ENCODE measurements at regions not wholly inside any gene's neighbourhood (a gene's known extent, or its start where the extent isn't known, plus 50 kb on each side); places are given as distances from the start of the nearest gene placed in this dataset.

DNA sequence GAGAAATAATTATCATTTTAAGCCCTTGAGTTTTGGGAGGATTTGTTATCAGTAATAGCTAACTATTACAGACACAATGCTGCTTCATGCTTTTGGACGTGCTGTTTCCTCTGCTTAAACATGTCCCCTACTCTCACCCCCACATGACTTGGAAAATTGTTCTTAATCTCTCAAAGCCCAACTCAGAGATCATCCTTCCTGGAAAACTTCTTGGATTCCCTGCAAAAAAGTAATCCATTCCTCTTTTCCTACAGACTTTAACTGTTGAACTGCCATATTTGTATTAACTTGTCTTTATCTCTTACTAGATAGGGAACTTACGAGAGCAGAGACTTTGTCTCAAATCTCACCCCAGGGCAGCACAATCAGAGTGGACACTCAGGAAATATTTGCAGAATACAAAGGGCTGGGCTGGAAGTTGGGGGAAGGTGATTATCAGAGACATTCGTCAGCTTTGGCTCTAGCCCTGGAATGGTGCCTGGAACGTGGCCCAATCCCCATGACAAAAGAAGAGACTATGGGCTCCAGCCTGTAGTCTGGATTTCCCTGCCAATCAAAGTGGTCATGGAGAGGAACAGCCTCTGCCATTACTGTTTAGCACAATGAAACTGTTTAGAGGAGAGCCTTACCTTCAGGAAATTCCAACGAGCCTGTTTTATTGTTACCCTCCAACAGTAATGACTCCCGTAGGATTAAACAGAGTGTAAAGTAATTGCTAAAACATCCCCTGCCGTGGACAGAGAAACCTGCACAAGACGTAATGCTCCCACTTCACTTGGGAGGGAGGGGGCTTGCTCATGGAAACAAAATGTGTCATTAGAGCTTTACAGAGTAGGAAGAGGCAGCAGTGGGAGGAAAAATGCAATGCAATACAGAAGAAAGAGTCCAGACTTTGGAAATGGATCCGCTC, 140.4 kb upstream of the AUTS2 start:
- Histone ChIP-seq H3K27me3 (ENCODE audit: low read depth) (no peaks in the 10 kb centered on the region), H3K27ac (no peak overlapping the region), H3K36me3 (no peaks in the 10 kb centered on the region), H3K4me1 (no peaks in the 10 kb centered on the region), H3K4me3 (no peak overlapping the region), H3K9me3 (no peaks in the 10 kb centered on the region)
- ATAC-seq = peak in 1 of 2 donors; percentile 32
- TF ChIP-seq, protein P1, sequence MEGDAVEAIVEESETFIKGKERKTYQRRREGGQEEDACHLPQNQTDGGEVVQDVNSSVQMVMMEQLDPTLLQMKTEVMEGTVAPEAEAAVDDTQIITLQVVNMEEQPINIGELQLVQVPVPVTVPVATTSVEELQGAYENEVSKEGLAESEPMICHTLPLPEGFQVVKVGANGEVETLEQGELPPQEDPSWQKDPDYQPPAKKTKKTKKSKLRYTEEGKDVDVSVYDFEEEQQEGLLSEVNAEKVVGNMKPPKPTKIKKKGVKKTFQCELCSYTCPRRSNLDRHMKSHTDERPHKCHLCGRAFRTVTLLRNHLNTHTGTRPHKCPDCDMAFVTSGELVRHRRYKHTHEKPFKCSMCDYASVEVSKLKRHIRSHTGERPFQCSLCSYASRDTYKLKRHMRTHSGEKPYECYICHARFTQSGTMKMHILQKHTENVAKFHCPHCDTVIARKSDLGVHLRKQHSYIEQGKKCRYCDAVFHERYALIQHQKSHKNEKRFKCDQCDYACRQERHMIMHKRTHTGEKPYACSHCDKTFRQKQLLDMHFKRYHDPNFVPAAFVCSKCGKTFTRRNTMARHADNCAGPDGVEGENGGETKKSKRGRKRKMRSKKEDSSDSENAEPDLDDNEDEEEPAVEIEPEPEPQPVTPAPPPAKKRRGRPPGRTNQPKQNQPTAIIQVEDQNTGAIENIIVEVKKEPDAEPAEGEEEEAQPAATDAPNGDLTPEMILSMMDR (IDR thresholded peaks at IDR 0.05) = no peak
- intact Hi-C loops (cut with DNase I) = no loop called here
- DNase-seq = no peak

DNA sequence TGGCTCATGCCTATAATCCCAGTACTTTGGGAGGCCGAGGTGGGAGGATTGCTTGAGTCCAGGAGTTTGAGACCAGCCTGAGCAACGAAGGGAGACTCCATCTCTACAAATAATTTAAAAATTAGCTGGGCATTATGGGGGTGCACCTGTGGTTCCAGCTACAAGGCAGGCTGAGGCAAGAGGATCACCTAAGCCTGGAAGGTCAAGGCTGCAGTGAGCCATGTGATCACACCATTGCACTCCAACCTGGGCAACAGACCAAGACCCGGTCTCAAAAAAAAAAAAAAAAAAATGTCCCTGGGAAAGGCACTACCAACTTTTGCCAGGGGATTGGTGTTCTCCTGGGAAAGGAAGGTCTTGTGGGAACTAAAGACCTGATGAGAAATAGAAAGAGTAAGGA, 134.2 kb upstream of the AUTS2 start:
- Histone ChIP-seq H3K27me3 (ENCODE audit: low read depth) (no peaks in the 10 kb centered on the region), H3K9me3 (peaks cover 8% of the 10 kb centered on the region), H3K36me3 (no peaks in the 10 kb centered on the region), H3K4me3 (no peak overlapping the region), H3K27ac (no peak overlapping the region), H3K4me1 (no peaks in the 10 kb centered on the region)
- DNase-seq (no peak), ATAC-seq (no peak)
- TF ChIP-seq, protein P1 (IDR thresholded peaks at IDR 0.05) = no peak
- intact Hi-C loops (cut with DNase I) = no loop called here

DNA sequence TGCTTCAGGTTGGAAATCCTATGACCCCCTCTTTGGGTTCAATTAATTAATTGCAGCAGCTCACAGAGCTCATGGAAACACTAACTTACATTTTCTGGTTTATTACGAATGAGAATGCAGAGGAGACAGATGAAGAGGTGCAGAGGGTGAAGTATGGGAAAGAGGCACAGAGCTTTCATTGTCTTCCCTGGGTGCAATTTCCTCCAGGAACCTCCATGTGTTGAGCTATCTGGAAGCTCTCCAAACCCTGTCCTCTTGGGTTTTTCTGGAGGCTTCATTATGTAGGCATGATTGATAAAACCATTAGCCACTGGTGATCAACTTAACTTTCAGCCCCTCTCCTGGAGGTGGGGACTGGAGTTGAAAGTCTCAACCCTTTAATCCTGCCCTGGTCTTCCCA, 133.0 kb upstream of the AUTS2 start:
- Histone ChIP-seq H3K9me3 (peaks cover 8% of the 10 kb centered on the region), H3K4me1 (no peaks in the 10 kb centered on the region), H3K27me3 (ENCODE audit: low read depth) (no peaks in the 10 kb centered on the region), H3K4me3 (no peak overlapping the region), H3K27ac (no peak overlapping the region), H3K36me3 (no peaks in the 10 kb centered on the region)
- intact Hi-C loops (cut with DNase I) = no loop called here
- no peak for DNase-seq
- ATAC-seq = no peak
- TF ChIP-seq, protein P1 (IDR thresholded peaks at IDR 0.05) = no peak

DNA sequence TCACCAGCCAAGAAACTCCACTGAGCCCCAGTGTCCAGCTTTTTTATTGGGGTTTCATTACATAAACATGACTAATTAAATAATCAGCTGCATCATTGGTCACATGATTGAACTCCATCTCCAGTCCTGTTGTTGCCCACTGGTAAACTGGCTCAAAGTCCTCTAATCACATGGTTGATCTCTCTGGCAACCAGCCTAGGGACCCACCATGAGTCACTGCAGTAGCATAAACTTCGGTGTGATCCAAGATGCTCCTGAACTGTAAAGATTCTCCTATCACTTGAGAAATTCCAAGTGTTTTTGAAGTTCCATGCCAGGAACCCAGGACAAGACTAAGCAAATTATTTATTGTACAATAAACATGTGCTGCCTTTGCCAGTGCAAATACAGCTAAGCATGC, 130.4 kb upstream of the AUTS2 start:
- no peaks in the 10 kb centered on the region for H3K4me1 ChIP-seq
- no peak for DNase-seq
- peaks cover 8% of the 10 kb centered on the region for H3K9me3 ChIP-seq
- no peaks in the 10 kb centered on the region for H3K36me3 ChIP-seq
- H3K27ac ChIP-seq = no peak overlapping the region
- H3K27me3 ChIP-seq (ENCODE audit: low read depth) = no peaks in the 10 kb centered on the region
- TF ChIP-seq, protein P1 (IDR thresholded peaks at IDR 0.05) = no peak
- ATAC-seq = no peak
- intact Hi-C loops (cut with DNase I) = no loop called here
- H3K4me3 ChIP-seq = no peak overlapping the region

DNA sequence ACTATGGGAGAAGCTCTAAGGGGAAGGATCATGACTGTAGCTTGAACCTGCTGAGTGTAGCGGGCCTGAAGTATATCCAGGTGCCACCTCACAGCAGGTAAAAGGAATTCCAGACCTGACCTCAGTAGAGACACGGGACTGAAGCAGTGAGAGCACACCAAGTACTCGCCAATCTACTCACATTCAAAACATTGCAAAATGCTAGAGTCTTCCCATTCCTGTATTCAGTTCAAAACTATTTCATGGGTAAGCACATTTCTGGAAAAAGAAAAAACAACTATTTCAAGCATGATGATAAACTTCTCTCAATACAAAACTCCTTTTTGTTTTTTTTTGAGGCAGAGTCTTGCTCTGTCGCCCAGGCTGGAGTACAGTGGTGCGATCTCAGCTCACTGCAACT, 121.9 kb upstream of the AUTS2 start:
- no peak for DNase-seq

More for the DNA sequence above, 121.9 kb upstream of the AUTS2 start:
- TF ChIP-seq, protein P1 (IDR thresholded peaks at IDR 0.05) = no peak
- intact Hi-C loops (cut with DNase I) = no loop called here
- Histone ChIP-seq H3K4me3 (no peak overlapping the region), H3K9me3 (no peaks in the 10 kb centered on the region), H3K27ac (no peak overlapping the region), H3K27me3 (ENCODE audit: low read depth) (no peaks in the 10 kb centered on the region), H3K4me1 (no peaks in the 10 kb centered on the region), H3K36me3 (no peaks in the 10 kb centered on the region)
- ATAC-seq = no peak

Measured in lower lobe of right lung (tissue), 2 donors.